B cell (primary cell): ENCODE measurements at regions not wholly inside any gene's neighbourhood (a gene's known extent, or its start where the extent isn't known, plus 50 kb on each side); places are given as distances from the start of the nearest gene placed in this dataset.
"Not testable (repeated sequence)": the region's sequence is repeated elsewhere in the genome, so short reads cannot be mapped to it uniquely, and the experiment has no call there.

Experiments used
- ATAC-seq: fragments of 200-7000 bp; cut with Tn5 transposase; one replicate; pipeline ENCODE4 v1.10.0; 2021; ENCODE audit warnings: low read depth, mild to moderate bottlenecking, moderate number of reproducible peaks, moderate library complexity
- CTCF ChIA-PET: fragments of 350-600 bp; sonication (Branson Sonifier 250); formaldehyde crosslinking; loops from one replicate; lab custom pipeline; 2021; ENCODE audit warnings: antibody characterized with exemption, inconsistent platforms; lab: Charles Lee
- POLR2A ChIA-PET: fragments of 350-600 bp; sonication (Branson Sonifier 250); formaldehyde crosslinking; loops from one replicate; lab custom pipeline; 2021; ENCODE audit warnings: antibody characterized with exemption; lab: Charles Lee
- DNase-seq: peaks from one replicate; pipeline ENCODE4 v3.0.0; 2013
- H2AFZ ChIP-seq: 2 replicates; pipeline ENCODE4 v1.6.1; 2012; ENCODE audit warnings: mild to moderate bottlenecking, low read depth, low read length; ENCODE audit not compliant: insufficient read depth, poor library complexity, severe bottlenecking
- H3K27ac ChIP-seq, 2 donors: 1 replicate in 1 of 2; 2 replicates in 1 of 2; pipeline ENCODE4 v1.5.1; 2012 to 2013; ENCODE audit warnings: low read length in 2 of 2, mild to moderate bottlenecking in 2 of 2, moderate library complexity in 1 of 2
- H3K27me3 ChIP-seq, 4 experiments: fragments of 200-600 bp in 1 of 4; sonication (generic) in 1 of 4; replicated peaks in 1 of 4; 1 replicate in 2 of 4; 2 replicates in 2 of 4; pipeline versions ENCODE4 v1.6.1 to v1.7.0; 2013 to 2016; ENCODE audit warnings: low read length in 3 of 4, mild to moderate bottlenecking in 2 of 4, mixed read lengths in 1 of 4, moderate library complexity in 1 of 4; ENCODE audit not compliant: insufficient read depth in 4 of 4, control insufficient read depth in 3 of 4; ENCODE audit errors: control extremely low read depth in 1 of 4
- H3K36me3 ChIP-seq, 2 experiments: replicated peaks in 1 of 2; 1 replicate in 1 of 2; 2 replicates in 1 of 2; pipeline versions ENCODE4 v1.6.1 to v1.7.1; 2013; ENCODE audit warnings: low read length in 1 of 2; ENCODE audit not compliant: insufficient read depth in 2 of 2, control insufficient read depth in 1 of 2; ENCODE audit errors: control extremely low read depth in 1 of 2, extremely low read depth in 1 of 2
- H3K4me1 ChIP-seq, 2 donors: fragments of 200-600 bp in 1 of 2; sonication (generic) in 1 of 2; 1 replicate in 1 of 2; 2 replicates in 1 of 2; pipeline versions ENCODE4 v1.5.1 to v1.6.1; 2013 to 2017; ENCODE audit warnings: low read length in 2 of 2; ENCODE audit not compliant: control insufficient read depth in 2 of 2, insufficient read depth in 2 of 2
- H3K4me2 ChIP-seq: replicated peaks from 2 replicates; pipeline ENCODE3; 2012; ENCODE audit warnings: mild to moderate bottlenecking, low read depth, low read length; ENCODE audit not compliant: poor library complexity, severe bottlenecking
- H3K4me3 ChIP-seq, 5 experiments: fragments of 200-600 bp in 1 of 5; sonication (generic) in 1 of 5; 1 replicate in 3 of 5; 2 replicates in 2 of 5; pipeline versions ENCODE4 v1.5.1 to v1.7.0; 2011 to 2016; ENCODE audit warnings: low read length in 4 of 5, mild to moderate bottlenecking in 4 of 5, low read depth in 2 of 5, control low read depth in 1 of 5, moderate library complexity in 1 of 5; ENCODE audit not compliant: insufficient read depth in 1 of 5; ENCODE audit errors: control extremely low read depth in 1 of 5, extremely low read depth in 1 of 5
- H3K79me2 ChIP-seq: fragments of 200-600 bp; sonication (generic); one replicate; pipeline ENCODE4 v1.6.0; 2016; ENCODE audit warnings: low read length; ENCODE audit not compliant: control insufficient read depth, insufficient read depth
- H3K9ac ChIP-seq: fragments of 200-600 bp; sonication (generic); 2 replicates; pipeline ENCODE4 v1.6.1; 2017; ENCODE audit warnings: mild to moderate bottlenecking, low read length, moderate library complexity
- H3K9me3 ChIP-seq, 3 donors: one replicate each; pipeline versions ENCODE4 v1.6.1 to v1.7.1; 2013; ENCODE audit warnings: low read length in 2 of 3; ENCODE audit not compliant: control insufficient read depth in 2 of 3, insufficient read depth in 1 of 3; ENCODE audit errors: control extremely low read depth in 1 of 3
- H4K20me1 ChIP-seq: 2 replicates; pipeline ENCODE4 v1.6.0; 2012; ENCODE audit warnings: mild to moderate bottlenecking, low read length; ENCODE audit not compliant: insufficient read depth, control insufficient read depth, poor library complexity, severe bottlenecking
- H3K27ac Mint-ChIP-seq: one replicate; pipeline ENCODE4 v1.8.0; 2021; ENCODE audit warnings: mixed read lengths
- H3K27me3 Mint-ChIP-seq: one replicate; pipeline ENCODE4 v1.8.0; 2021; ENCODE audit warnings: mixed read lengths
- H3K4me1 Mint-ChIP-seq: one replicate; pipeline ENCODE4 v1.8.0; 2021; ENCODE audit warnings: mixed read lengths
- H3K4me3 Mint-ChIP-seq: one replicate; pipeline ENCODE4 v1.8.0; 2021; ENCODE audit warnings: mixed read lengths
- H3K9me3 Mint-ChIP-seq: one replicate; pipeline ENCODE4 v1.8.0; 2022; ENCODE audit warnings: mixed read lengths; ENCODE audit not compliant: insufficient read depth
- CTCF ChIP-seq: fragments of 200-600 bp; IDR thresholded peaks from one replicate; pipeline ENCODE4 v1.8.0; 2022; ENCODE audit warnings: antibody characterized with exemption, mild to moderate bottlenecking
- EZH2 ChIP-seq: IDR thresholded peaks from 2 replicates; pipeline ENCODE4 v1.6.1; 2012; ENCODE audit warnings: borderline replicate concordance, low read depth, mild to moderate bottlenecking, moderate library complexity, low read length; ENCODE audit not compliant: insufficient read depth, poor library complexity, severe bottlenecking
- WGBS: methylation state at CpG from one replicate; pipeline ENCODE4 v1.1.5; 2013; ENCODE audit warnings: missing lambda C conversion rate; ENCODE audit not compliant: insufficient coverage; 5-methylcytosine and 5-hydroxymethylcytosine counted together
- intact Hi-C: fragments of 100-400 bp; cut with micrococcal nuclease; formaldehyde crosslinking; loops from one replicate; pipeline ENCODE4 v1.10.0; 2022

GRCh38 chr13:88288326-88288725 lies 617.2 kb downstream of the SLITRK5 start:
- ATAC-seq (no peak), DNase-seq (no peak)
- H3K27me3 Mint-ChIP-seq: no peaks in the 10 kb centered on the region
- Histone ChIP-seq H3K79me2 (no peaks in the 10 kb centered on the region), H3K4me1 (no peaks in the 10 kb centered on the region), H3K4me3 (no peak overlapping the region), H2AFZ (no peak overlapping the region), H3K9ac (no peak overlapping the region), H3K36me3 (no peaks in the 10 kb centered on the region), H3K4me2 (no peak overlapping the region), H3K27ac (no peak overlapping the region), H4K20me1 (no peaks in the 10 kb centered on the region), H3K27me3 (no peaks in the 10 kb centered on the region), H3K9me3 (peaks cover 0 to 17% (median 4%) of the 10 kb centered on the region in 3 donors)
- POLR2A ChIA-PET: no interaction called here
- TF ChIP-seq EZH2 (no peak), CTCF (no peak)
- CTCF ChIA-PET: no interaction called here
- no peak overlapping the region for H3K4me3 Mint-ChIP-seq
- intact Hi-C loops: no loop called here
- H3K4me1 Mint-ChIP-seq: no peaks in the 10 kb centered on the region
- no CpG with 5 or more reads among the region's 1 CpG for WGBS
- H3K27ac Mint-ChIP-seq: no peak overlapping the region
- H3K9me3 Mint-ChIP-seq: peaks cover 8% of the 10 kb centered on the region

GRCh38 chr13:88291731-88292130 lies 620.6 kb downstream of the SLITRK5 start:
- 96% methylated on average over 25 of the region's 26 CpGs for WGBS
- H3K9me3 ChIP-seq, H3K4me3 ChIP-seq, intact Hi-C loops, H3K9ac ChIP-seq, POLR2A ChIA-PET, H3K27ac Mint-ChIP-seq, H3K27ac ChIP-seq, CTCF ChIA-PET, H3K79me2 ChIP-seq, H3K36me3 ChIP-seq, H4K20me1 ChIP-seq, H3K4me2 ChIP-seq, H3K9me3 Mint-ChIP-seq, H2AFZ ChIP-seq, H3K4me1 Mint-ChIP-seq, DNase-seq, H3K4me1 ChIP-seq, ATAC-seq, H3K27me3 Mint-ChIP-seq, H3K27me3 ChIP-seq, H3K4me3 Mint-ChIP-seq: not testable (repeated sequence)
